Ovary (tissue), 3 donors: ENCODE measurements at regions not wholly inside any gene's neighbourhood (a gene's known extent, or its start where the extent isn't known, plus 50 kb on each side); places are given as distances from the start of the nearest gene placed in this dataset.

Experiments
- CTCF ChIP-seq, 3 donors: fragments of 450-650 bp in 2 of 3; fragments of 200-600 bp in 1 of 3; IDR thresholded peaks; one replicate each; pipeline versions ENCODE4 v1.5.1 to v1.8.0; 2016 to 2022; ENCODE audit warnings: antibody characterized with exemption in 3 of 3, mild to moderate bottlenecking in 1 of 3
- POLR2A ChIP-seq: fragments of 450-650 bp; IDR thresholded peaks from one replicate; pipeline ENCODE4 v1.6.1; 2017; ENCODE audit warnings: antibody characterized with exemption, mild to moderate bottlenecking, moderate library complexity
- donor health status: DM: no; HTN: no; CAD: no.

GRCh38 chr16:51228097-51228659, 77.1 kb upstream of the SALL1 start:
- no peak for TF ChIP-seq POLR2A
- TF ChIP-seq CTCF (IDR thresholded peaks at IDR 0.05): no peak
